H9 (cell line): ENCODE measurements at regions not wholly inside any gene's neighbourhood (a gene's known extent, or its start where the extent isn't known, plus 50 kb on each side); places are given as distances from the start of the nearest gene placed in this dataset.

Source experiments
- DNase-seq: peaks from one replicate; pipeline ENCODE4 v3.0.0-alpha.2; 2017
- H2AFZ ChIP-seq: one replicate; pipeline ENCODE4 v1.6.1; 2013; ENCODE audit warnings: mild to moderate bottlenecking, low read length, control low read depth, moderate library complexity
- H2AK5ac ChIP-seq: 2 replicates; pipeline ENCODE4 v1.6.1; 2013; ENCODE audit warnings: low read length, control low read depth, mixed read lengths; ENCODE audit not compliant: insufficient read length
- H2BK120ac ChIP-seq: one replicate; pipeline ENCODE4 v1.6.1; 2013; ENCODE audit warnings: low read depth, mild to moderate bottlenecking, low read length, control low read depth, inconsistent platforms; ENCODE audit not compliant: poor library complexity, severe bottlenecking
- H2BK12ac ChIP-seq: 2 replicates; pipeline ENCODE4 v1.6.1; 2013; ENCODE audit warnings: low read length, control low read depth, mixed read lengths, low read depth; ENCODE audit not compliant: insufficient read length
- H2BK15ac ChIP-seq: 2 replicates; pipeline ENCODE4 v1.6.1; 2013; ENCODE audit warnings: low read depth, low read length, control low read depth
- H2BK20ac ChIP-seq: one replicate; pipeline ENCODE4 v1.6.1; 2013; ENCODE audit warnings: low read depth, mild to moderate bottlenecking, low read length, control low read depth, inconsistent platforms; ENCODE audit not compliant: poor library complexity, severe bottlenecking
- H2BK5ac ChIP-seq: 2 replicates; pipeline ENCODE4 v1.6.1; 2013; ENCODE audit warnings: low read length, control low read depth, mixed read lengths; ENCODE audit not compliant: insufficient read length
- H3K14ac ChIP-seq: 2 replicates; pipeline ENCODE4 v1.6.1; 2013; ENCODE audit warnings: low read length, control low read depth; ENCODE audit not compliant: insufficient read depth
- H3K18ac ChIP-seq: 2 replicates; pipeline ENCODE4 v1.6.1; 2013; ENCODE audit warnings: low read depth, mild to moderate bottlenecking, mixed read lengths, low read length, control low read depth; ENCODE audit not compliant: insufficient read length
- H3K23ac ChIP-seq: 2 replicates; pipeline ENCODE4 v1.6.1; 2013; ENCODE audit warnings: low read length, control low read depth, mixed read lengths, low read depth; ENCODE audit not compliant: insufficient read length
- H3K23me2 ChIP-seq: 2 replicates; pipeline ENCODE4 v1.6.1; 2013; ENCODE audit warnings: low read depth, mild to moderate bottlenecking, mixed read lengths, low read length, control low read depth; ENCODE audit not compliant: insufficient read length, poor library complexity, severe bottlenecking
- H3K27ac ChIP-seq: 2 replicates; pipeline ENCODE4 v1.5.1; 2013; ENCODE audit warnings: low read length, control low read depth, mixed read lengths, low read depth; ENCODE audit not compliant: insufficient read length
- H3K27me3 ChIP-seq: 2 replicates; pipeline ENCODE4 v1.6.1; 2013; ENCODE audit warnings: low read length, control low read depth, inconsistent platforms; ENCODE audit not compliant: insufficient read depth
- H3K4ac ChIP-seq: 2 replicates; pipeline ENCODE4 v1.6.1; 2013; ENCODE audit warnings: low read depth, mild to moderate bottlenecking, control low read depth, inconsistent platforms, low read length, moderate library complexity
- H3K4me1 ChIP-seq: 2 replicates; pipeline ENCODE4 v1.6.1; 2013; ENCODE audit warnings: low read length, control low read depth, inconsistent platforms; ENCODE audit not compliant: insufficient read depth
- H3K4me2 ChIP-seq: 2 replicates; pipeline ENCODE4 v1.6.1; 2013; ENCODE audit warnings: low read length, control low read depth, mixed read lengths; ENCODE audit not compliant: insufficient read length, insufficient read depth
- H3K56ac ChIP-seq: 2 replicates; pipeline ENCODE4 v1.6.1; 2013; ENCODE audit warnings: low read depth, mild to moderate bottlenecking, mixed read lengths, low read length, control low read depth; ENCODE audit not compliant: insufficient read length
- H3K79me1 ChIP-seq: 2 replicates; pipeline ENCODE4 v1.6.1; 2013; ENCODE audit warnings: low read depth, mild to moderate bottlenecking, moderate library complexity, low read length, control low read depth, inconsistent platforms; ENCODE audit not compliant: insufficient read depth, poor library complexity, severe bottlenecking
- H3K79me2 ChIP-seq: 2 replicates; pipeline ENCODE4 v1.6.1; 2013; ENCODE audit warnings: low read length, control low read depth, inconsistent platforms; ENCODE audit not compliant: insufficient read depth
- H3K9ac ChIP-seq: 2 replicates; pipeline ENCODE4 v1.6.1; 2013; ENCODE audit warnings: low read length, control low read depth, mixed read lengths; ENCODE audit not compliant: insufficient read length; ENCODE audit errors: extremely low read depth
- H3K9me3 ChIP-seq: one replicate; pipeline ENCODE4 v1.6.1; 2013; ENCODE audit warnings: low read depth, low read length, inconsistent platforms; ENCODE audit not compliant: control insufficient read depth
- H3T11ph ChIP-seq: one replicate; pipeline ENCODE4 v1.6.1; 2013; ENCODE audit warnings: mild to moderate bottlenecking, low read length, control low read depth, inconsistent platforms
- H4K20me1 ChIP-seq: one replicate; pipeline ENCODE4 v1.6.1; 2013; ENCODE audit not compliant: control insufficient read depth, insufficient read length, insufficient read depth
- H4K5ac ChIP-seq: 2 replicates; pipeline ENCODE4 v1.6.1; 2013; ENCODE audit warnings: low read depth, mild to moderate bottlenecking, mixed read lengths, low read length, control low read depth; ENCODE audit not compliant: insufficient read length
- H4K8ac ChIP-seq: replicated peaks from 2 replicates; pipeline ENCODE4 v1.6.1; 2013; ENCODE audit warnings: low read length, control low read depth, mixed read lengths, low read depth; ENCODE audit not compliant: insufficient read length
- H4K91ac ChIP-seq: 2 replicates; pipeline ENCODE4 v1.6.1; 2013; ENCODE audit warnings: low read depth, mild to moderate bottlenecking, moderate library complexity, mixed read lengths, low read length, control low read depth; ENCODE audit not compliant: insufficient read length
- H3K27ac Mint-ChIP-seq, 3 experiments: 2 replicates in 2 of 3; 3 replicates in 1 of 3; pipeline ENCODE4 v1.8.0; 2020 to 2021; ENCODE audit warnings: mixed read lengths in 3 of 3, mild to moderate bottlenecking in 1 of 3, moderate library complexity in 1 of 3
- H3K27me3 Mint-ChIP-seq: 2 replicates; pipeline ENCODE4 v1.8.0; 2021; ENCODE audit warnings: low read depth, mild to moderate bottlenecking, moderate library complexity, mixed read lengths
- H3K36me3 Mint-ChIP-seq, 3 experiments: 2 replicates in 2 of 3; 3 replicates in 1 of 3; pipeline ENCODE4 v1.8.0; 2020 to 2021; ENCODE audit warnings: low read depth in 3 of 3, mixed read lengths in 3 of 3; ENCODE audit not compliant: insufficient read depth in 1 of 3
- H3K4me1 Mint-ChIP-seq, 2 experiments: 2 replicates each; pipeline ENCODE4 v1.8.0; 2020; ENCODE audit warnings: mixed read lengths in 2 of 2
- H3K4me3 Mint-ChIP-seq, 2 experiments: 2 replicates in 1 of 2; 3 replicates in 1 of 2; pipeline ENCODE4 v1.8.0; 2020 to 2021; ENCODE audit warnings: mild to moderate bottlenecking in 2 of 2, mixed read lengths in 2 of 2, moderate library complexity in 1 of 2
- H3K9me3 Mint-ChIP-seq, 2 experiments: 2 replicates in 1 of 2; 3 replicates in 1 of 2; pipeline ENCODE4 v1.8.0; 2020; ENCODE audit warnings: mild to moderate bottlenecking in 2 of 2, mixed read lengths in 2 of 2, moderate library complexity in 1 of 2
- WGBS: extraction: QIAGEN DNeasy Blood & Tissue Kit; methylation state at CpG from one replicate; pipeline ENCODE4 v1.1.7; 2013; ENCODE audit warnings: missing lambda C conversion rate, low lambda C conversion rate, mixed read lengths; ENCODE audit not compliant: insufficient read length; ENCODE audit errors: extremely low coverage; 5-methylcytosine and 5-hydroxymethylcytosine counted together
- TF ChIP-seq, protein P1 (sequence below): fragments of 200-600 bp; sonication (generic); conservative IDR thresholded peaks from 3 replicates; pipeline ENCODE4 v1.8.0; 2021; ENCODE audit warnings: antibody characterized with exemption, mild to moderate bottlenecking

DNA sequence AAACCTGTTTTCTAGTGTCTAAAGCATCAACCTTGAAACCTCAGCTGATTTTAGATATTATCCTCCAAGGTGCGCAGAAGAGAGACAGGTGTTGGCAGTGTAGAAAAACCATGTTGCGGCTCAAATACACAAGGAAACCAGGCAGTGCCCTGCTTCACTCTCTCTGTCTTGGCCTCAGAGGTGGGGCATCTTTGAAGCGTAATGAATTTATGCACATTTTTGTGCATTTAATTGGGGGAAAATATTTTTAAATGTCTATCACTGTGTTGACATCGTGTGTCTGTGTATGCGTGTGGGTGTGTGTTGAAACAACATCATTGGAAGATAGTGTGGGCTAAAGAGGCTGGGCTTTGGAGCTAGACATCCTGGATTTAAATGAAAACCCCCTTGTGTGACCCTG, 334.0 kb upstream of the CHD6 start:
- Histone ChIP-seq H2AFZ (no peak overlapping the region), H3K27ac (no peak overlapping the region), H2BK120ac (no peak overlapping the region), H3K4me2 (no peak overlapping the region), H3K4ac (no peak overlapping the region), H3T11ph (no peak overlapping the region), H4K5ac (no peak overlapping the region), H3K79me1 (no peaks in the 10 kb centered on the region), H2BK20ac (no peak overlapping the region), H3K23ac (no peak overlapping the region), H3K9ac (no peak overlapping the region), H4K8ac (no peak overlapping the region), H2BK12ac (no peak overlapping the region), H3K27me3 (no peaks in the 10 kb centered on the region), H2BK15ac (no peak overlapping the region), H3K56ac (no peak overlapping the region), H3K9me3 (no peaks in the 10 kb centered on the region), H3K4me1 (no peaks in the 10 kb centered on the region), H3K14ac (no peak overlapping the region), H3K79me2 (no peaks in the 10 kb centered on the region), H3K23me2 (no peaks in the 10 kb centered on the region), H4K20me1 (no peaks in the 10 kb centered on the region), H2BK5ac (no peak overlapping the region), H2AK5ac (no peak overlapping the region), H3K18ac (no peak overlapping the region), H4K91ac (no peak overlapping the region)
- H3K27ac Mint-ChIP-seq, result no peak overlapping the region
- no peaks in the 10 kb centered on the region for H3K36me3 Mint-ChIP-seq
- TF ChIP-seq, protein P1, sequence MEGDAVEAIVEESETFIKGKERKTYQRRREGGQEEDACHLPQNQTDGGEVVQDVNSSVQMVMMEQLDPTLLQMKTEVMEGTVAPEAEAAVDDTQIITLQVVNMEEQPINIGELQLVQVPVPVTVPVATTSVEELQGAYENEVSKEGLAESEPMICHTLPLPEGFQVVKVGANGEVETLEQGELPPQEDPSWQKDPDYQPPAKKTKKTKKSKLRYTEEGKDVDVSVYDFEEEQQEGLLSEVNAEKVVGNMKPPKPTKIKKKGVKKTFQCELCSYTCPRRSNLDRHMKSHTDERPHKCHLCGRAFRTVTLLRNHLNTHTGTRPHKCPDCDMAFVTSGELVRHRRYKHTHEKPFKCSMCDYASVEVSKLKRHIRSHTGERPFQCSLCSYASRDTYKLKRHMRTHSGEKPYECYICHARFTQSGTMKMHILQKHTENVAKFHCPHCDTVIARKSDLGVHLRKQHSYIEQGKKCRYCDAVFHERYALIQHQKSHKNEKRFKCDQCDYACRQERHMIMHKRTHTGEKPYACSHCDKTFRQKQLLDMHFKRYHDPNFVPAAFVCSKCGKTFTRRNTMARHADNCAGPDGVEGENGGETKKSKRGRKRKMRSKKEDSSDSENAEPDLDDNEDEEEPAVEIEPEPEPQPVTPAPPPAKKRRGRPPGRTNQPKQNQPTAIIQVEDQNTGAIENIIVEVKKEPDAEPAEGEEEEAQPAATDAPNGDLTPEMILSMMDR, result no peak
- no peak for DNase-seq
- no CpG with 5 or more reads among the region's 5 CpGs for WGBS
- H3K4me3 Mint-ChIP-seq, result no peak overlapping the region
- no peaks in the 10 kb centered on the region for H3K9me3 Mint-ChIP-seq
- H3K27me3 Mint-ChIP-seq, result peaks cover 2% of the 10 kb centered on the region; the same call in 1 of the 2 replicates
- no peaks in the 10 kb centered on the region for H3K4me1 Mint-ChIP-seq
